ENCODE measurements at regions not wholly inside any gene's neighbourhood (a gene's known extent, or its start where the extent isn't known, plus 50 kb on each side); places are given as distances from the start of the nearest gene placed in this dataset.

- no peaks in the 10 kb centered on the region for H3K36me3 ChIP-seq
- no peak overlapping the region for H3K27ac ChIP-seq
- TF ChIP-seq, protein P1, sequence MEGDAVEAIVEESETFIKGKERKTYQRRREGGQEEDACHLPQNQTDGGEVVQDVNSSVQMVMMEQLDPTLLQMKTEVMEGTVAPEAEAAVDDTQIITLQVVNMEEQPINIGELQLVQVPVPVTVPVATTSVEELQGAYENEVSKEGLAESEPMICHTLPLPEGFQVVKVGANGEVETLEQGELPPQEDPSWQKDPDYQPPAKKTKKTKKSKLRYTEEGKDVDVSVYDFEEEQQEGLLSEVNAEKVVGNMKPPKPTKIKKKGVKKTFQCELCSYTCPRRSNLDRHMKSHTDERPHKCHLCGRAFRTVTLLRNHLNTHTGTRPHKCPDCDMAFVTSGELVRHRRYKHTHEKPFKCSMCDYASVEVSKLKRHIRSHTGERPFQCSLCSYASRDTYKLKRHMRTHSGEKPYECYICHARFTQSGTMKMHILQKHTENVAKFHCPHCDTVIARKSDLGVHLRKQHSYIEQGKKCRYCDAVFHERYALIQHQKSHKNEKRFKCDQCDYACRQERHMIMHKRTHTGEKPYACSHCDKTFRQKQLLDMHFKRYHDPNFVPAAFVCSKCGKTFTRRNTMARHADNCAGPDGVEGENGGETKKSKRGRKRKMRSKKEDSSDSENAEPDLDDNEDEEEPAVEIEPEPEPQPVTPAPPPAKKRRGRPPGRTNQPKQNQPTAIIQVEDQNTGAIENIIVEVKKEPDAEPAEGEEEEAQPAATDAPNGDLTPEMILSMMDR (IDR thresholded peaks at IDR 0.05): no peak
- TF ChIP-seq POLR2A (IDR thresholded peaks at IDR 0.05): no peak
- 46 to 72% (median 65%) methylated on average over 1 of the region's 1 CpG for WGBS, 4 donors
- intact Hi-C loops (cut with DNase I): no loop called here
- ATAC-seq: no peak
- no peak overlapping the region for H3K4me3 ChIP-seq
- no peaks in the 10 kb centered on the region for H3K4me1 ChIP-seq
- no peaks in the 10 kb centered on the region for H3K27me3 ChIP-seq
- DNase-seq: no peak
- peaks cover 0 to 38% (median 15%) of the 10 kb centered on the region in 12 donors for H3K9me3 ChIP-seq
Observed at GRCh38 chr12:46509135-46509534, 136.6 kb upstream of the SLC38A2 start.

DNA sequence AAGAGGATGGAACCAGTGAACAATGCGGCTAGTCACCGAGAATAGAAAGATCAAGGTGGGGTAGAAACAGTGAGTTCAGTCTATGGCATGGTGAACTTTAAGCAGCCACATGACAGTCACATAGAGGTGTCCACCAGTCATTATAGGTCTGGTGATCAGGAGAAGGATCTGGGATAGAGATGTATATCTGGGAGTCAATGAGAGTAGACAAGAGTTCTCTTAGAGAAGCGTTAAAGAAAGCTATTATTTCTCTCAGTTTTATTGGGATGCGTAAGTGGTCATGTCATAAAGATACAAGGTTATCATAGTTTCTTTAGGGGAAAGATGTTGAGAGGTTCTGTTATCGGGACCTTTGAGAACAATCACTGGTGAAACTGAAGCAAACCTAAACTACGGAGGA lies 136.1 kb upstream of the SLC38A2 start:
- TF ChIP-seq, protein P1 (IDR thresholded peaks at IDR 0.05): no peak
- no peak for TF ChIP-seq POLR2A (IDR thresholded peaks at IDR 0.05)
- intact Hi-C loops (cut with DNase I): no loop called here
- Histone ChIP-seq H3K36me3 (no peaks in the 10 kb centered on the region), H3K4me3 (no peak overlapping the region), H3K4me1 (no peaks in the 10 kb centered on the region), H3K9me3 (peaks cover 0 to 43% (median 15%) of the 10 kb centered on the region in 12 donors), H3K27ac (no peak overlapping the region), H3K27me3 (no peaks in the 10 kb centered on the region)
- ATAC-seq (no peak), DNase-seq (no peak)
- WGBS, 4 donors: 91 to 94% (median 92%) methylated on average over 6 of the region's 6 CpGs

DNA sequence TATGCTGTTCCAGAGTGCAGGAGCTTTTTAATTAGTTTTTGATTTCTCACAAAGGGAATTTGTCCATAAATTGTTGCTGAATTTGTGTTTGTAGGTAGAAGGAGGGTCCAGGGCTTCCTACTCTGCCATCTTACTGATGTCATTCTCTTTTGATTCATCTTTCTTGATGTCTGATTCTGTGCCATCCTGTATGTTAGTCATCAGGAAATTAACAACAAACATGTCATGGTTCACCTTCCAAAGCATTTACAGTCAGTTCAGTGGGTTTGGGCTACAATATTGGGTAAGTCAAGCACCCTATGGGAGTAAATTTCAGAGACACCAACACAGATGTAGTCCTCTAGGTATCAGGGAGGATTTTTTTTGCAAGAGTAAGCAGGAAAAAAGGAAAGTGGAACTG lies 135.2 kb upstream of the SLC38A2 start:
- ATAC-seq (no peak), DNase-seq (no peak)
- Histone ChIP-seq H3K27ac (no peak overlapping the region), H3K36me3 (no peaks in the 10 kb centered on the region), H3K9me3 (peaks cover 0 to 45% (median 15%) of the 10 kb centered on the region in 12 donors), H3K4me1 (no peaks in the 10 kb centered on the region), H3K4me3 (no peak overlapping the region), H3K27me3 (no peaks in the 10 kb centered on the region)
- intact Hi-C loops (cut with DNase I): no loop called here
- TF ChIP-seq POLR2A (IDR thresholded peaks at IDR 0.05): no peak
- TF ChIP-seq, protein P1 (IDR thresholded peaks at IDR 0.05): no peak

DNA sequence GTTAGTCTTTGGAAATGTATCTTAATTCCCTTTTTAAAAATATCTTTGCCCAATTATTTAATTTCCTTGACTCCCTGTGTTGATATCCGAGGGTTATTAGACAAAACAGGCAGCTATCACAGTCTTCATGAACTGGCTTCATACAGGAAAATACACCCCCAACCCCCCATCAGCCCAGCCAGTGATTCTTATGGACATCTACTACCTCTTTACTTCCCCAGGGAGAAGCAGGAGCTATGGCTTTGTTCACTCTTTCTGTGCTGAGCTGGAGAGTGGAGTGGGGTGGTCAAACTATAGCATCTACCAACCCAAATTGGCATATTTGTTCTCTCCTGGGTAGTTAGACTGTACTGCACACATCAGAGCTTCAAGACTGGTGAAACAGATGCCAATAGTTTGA lies 134.4 kb upstream of the SLC38A2 start:
- no peaks in the 10 kb centered on the region for H3K36me3 ChIP-seq
- WGBS, 4 donors: 86 to 96% (median 92%) methylated on average over 1 of the region's 1 CpG

More for the DNA sequence above, 134.4 kb upstream of the SLC38A2 start:
- Histone ChIP-seq H3K27ac (no peak overlapping the region), H3K27me3 (no peaks in the 10 kb centered on the region), H3K4me3 (no peak overlapping the region), H3K9me3 (peaks cover 0 to 47% (median 16%) of the 10 kb centered on the region in 12 donors), H3K4me1 (no peaks in the 10 kb centered on the region)
- TF ChIP-seq, protein P1 (IDR thresholded peaks at IDR 0.05): no peak
- TF ChIP-seq POLR2A (IDR thresholded peaks at IDR 0.05): no peak
- no peak for DNase-seq
- intact Hi-C loops (cut with DNase I): no loop called here
- ATAC-seq: no peak

Measured in heart left ventricle (tissue), 16 donors.